OCI-LY7 (cell line): ENCODE measurements at regions not wholly inside any gene's neighbourhood (a gene's known extent, or its start where the extent isn't known, plus 50 kb on each side); places are given as distances from the start of the nearest gene placed in this dataset.

ENCODE experiments used
- EZH2phosphoT487 ChIP-seq: fragments of 200-600 bp; sonication (generic); IDR thresholded peaks from 2 replicates; pipeline ENCODE4 v1.6.1; 2018; ENCODE audit warnings: low read depth, borderline replicate concordance, mild to moderate bottlenecking, mixed run types, antibody characterized with exemption, low read length, moderate library complexity, mixed read lengths
- TF ChIP-seq, protein P1 (sequence below): fragments of 200-600 bp; sonication (generic); conservative IDR thresholded peaks from 2 replicates; pipeline ENCODE4 v1.5.1; 2014; ENCODE audit warnings: mild to moderate bottlenecking, antibody characterized with exemption, low read length, moderate library complexity, mixed read lengths

GRCh38 chr18:46296656-46297055 lies 192.5 kb downstream of the HAUS1 start:
- TF ChIP-seq, protein P1, sequence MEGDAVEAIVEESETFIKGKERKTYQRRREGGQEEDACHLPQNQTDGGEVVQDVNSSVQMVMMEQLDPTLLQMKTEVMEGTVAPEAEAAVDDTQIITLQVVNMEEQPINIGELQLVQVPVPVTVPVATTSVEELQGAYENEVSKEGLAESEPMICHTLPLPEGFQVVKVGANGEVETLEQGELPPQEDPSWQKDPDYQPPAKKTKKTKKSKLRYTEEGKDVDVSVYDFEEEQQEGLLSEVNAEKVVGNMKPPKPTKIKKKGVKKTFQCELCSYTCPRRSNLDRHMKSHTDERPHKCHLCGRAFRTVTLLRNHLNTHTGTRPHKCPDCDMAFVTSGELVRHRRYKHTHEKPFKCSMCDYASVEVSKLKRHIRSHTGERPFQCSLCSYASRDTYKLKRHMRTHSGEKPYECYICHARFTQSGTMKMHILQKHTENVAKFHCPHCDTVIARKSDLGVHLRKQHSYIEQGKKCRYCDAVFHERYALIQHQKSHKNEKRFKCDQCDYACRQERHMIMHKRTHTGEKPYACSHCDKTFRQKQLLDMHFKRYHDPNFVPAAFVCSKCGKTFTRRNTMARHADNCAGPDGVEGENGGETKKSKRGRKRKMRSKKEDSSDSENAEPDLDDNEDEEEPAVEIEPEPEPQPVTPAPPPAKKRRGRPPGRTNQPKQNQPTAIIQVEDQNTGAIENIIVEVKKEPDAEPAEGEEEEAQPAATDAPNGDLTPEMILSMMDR, result no peak
- no peak for TF ChIP-seq EZH2phosphoT487
